Tibial nerve (tissue), 4 donors: ENCODE measurements at regions not wholly inside any gene's neighbourhood (a gene's known extent, or its start where the extent isn't known, plus 50 kb on each side); places are given as distances from the start of the nearest gene placed in this dataset.

Experiments
- CTCF ChIP-seq, 5 experiments: fragments of 200-600 bp in 3 of 5; fragments of 450-650 bp in 2 of 5; sonication (generic) in 3 of 5; IDR thresholded peaks; one replicate each; pipeline ENCODE4 v1.5.1; 2016 to 2019; ENCODE audit warnings: antibody characterized with exemption in 5 of 5, mild to moderate bottlenecking in 3 of 5, moderate library complexity in 2 of 5
- EP300 ChIP-seq, 2 donors: sonication (generic); formaldehyde crosslinking; IDR thresholded peaks; one replicate each; pipeline ENCODE4 v1.6.1; 2017; ENCODE audit warnings: antibody characterized with exemption in 2 of 2, mild to moderate bottlenecking in 1 of 2

- no peak for TF ChIP-seq CTCF (IDR thresholded peaks at IDR 0.05)
- TF ChIP-seq EP300 (IDR thresholded peaks at IDR 0.05) = no peak
Measured at GRCh38 chr1:73593364-73593763, 604.6 kb downstream of the LRRIQ3 start.
